ENCODE measurements at regions not wholly inside any gene's neighbourhood (a gene's known extent, or its start where the extent isn't known, plus 50 kb on each side); places are given as distances from the start of the nearest gene placed in this dataset.

DNA sequence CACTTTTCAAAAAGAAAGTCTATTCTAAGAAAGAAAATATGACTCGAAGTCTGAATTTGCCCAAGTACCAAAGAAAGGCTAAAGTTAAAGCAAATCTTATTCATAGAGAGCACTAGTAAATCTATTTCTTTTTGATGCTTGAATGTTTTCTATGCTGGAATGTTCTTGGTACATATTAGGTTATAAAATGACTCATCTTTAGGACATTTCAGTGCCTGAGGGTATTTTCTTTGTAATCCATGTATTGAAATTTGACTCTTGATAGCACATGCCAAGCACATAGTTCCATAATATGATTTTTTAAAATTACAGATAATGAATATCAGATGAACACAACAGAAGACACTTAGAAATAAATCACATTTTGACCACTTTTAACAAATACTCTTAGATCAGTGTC lies 232.8 kb downstream of the TRIML1 start:
- TF ChIP-seq, protein P1, sequence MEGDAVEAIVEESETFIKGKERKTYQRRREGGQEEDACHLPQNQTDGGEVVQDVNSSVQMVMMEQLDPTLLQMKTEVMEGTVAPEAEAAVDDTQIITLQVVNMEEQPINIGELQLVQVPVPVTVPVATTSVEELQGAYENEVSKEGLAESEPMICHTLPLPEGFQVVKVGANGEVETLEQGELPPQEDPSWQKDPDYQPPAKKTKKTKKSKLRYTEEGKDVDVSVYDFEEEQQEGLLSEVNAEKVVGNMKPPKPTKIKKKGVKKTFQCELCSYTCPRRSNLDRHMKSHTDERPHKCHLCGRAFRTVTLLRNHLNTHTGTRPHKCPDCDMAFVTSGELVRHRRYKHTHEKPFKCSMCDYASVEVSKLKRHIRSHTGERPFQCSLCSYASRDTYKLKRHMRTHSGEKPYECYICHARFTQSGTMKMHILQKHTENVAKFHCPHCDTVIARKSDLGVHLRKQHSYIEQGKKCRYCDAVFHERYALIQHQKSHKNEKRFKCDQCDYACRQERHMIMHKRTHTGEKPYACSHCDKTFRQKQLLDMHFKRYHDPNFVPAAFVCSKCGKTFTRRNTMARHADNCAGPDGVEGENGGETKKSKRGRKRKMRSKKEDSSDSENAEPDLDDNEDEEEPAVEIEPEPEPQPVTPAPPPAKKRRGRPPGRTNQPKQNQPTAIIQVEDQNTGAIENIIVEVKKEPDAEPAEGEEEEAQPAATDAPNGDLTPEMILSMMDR (IDR thresholded peaks at IDR 0.05) = no peak
- Mint-ChIP-seq H3K36me3 (ENCODE audit: low read depth) (no peaks in the 10 kb centered on the region), H3K27me3 (no peaks in the 10 kb centered on the region), H3K4me3 (no peak overlapping the region), H3K4me1 (ENCODE audit: low read depth) (no peaks in the 10 kb centered on the region), H3K27ac (no peak overlapping the region), H3K9me3 (peaks cover 25% of the 10 kb centered on the region)
- H3K4me3 ChIP-seq (ENCODE audit: low read length) = no peak overlapping the region
- ChIA-PET CTCF (no interaction called here), POLR2A (no interaction called here)
- peaks cover 8 to 21% of the 10 kb centered on the region in 2 experiments for H3K9me3 ChIP-seq (ENCODE audit: control insufficient read depth in 1 of 2, insufficient read depth in 1 of 2, low read length in 2 of 2)
- no peaks in the 10 kb centered on the region for H3K36me3 ChIP-seq (ENCODE audit: insufficient read depth, low read length)
- no peaks in the 10 kb centered on the region for H3K4me1 ChIP-seq (ENCODE audit: insufficient read depth, low read length)
- DNase-seq (no peak), ATAC-seq (ENCODE audit: poor library complexity) (no peak)
- H3K27ac ChIP-seq (ENCODE audit: low read depth in 1 of 2, low read length in 2 of 2) = no peak overlapping the region
- intact Hi-C loops (cut with DNase I, micrococcal nuclease) = no loop called here
- H3K27me3 ChIP-seq (ENCODE audit: control insufficient read depth in 1 of 2, insufficient read depth in 2 of 2, low read length in 2 of 2) = no peaks in the 10 kb centered on the region

DNA sequence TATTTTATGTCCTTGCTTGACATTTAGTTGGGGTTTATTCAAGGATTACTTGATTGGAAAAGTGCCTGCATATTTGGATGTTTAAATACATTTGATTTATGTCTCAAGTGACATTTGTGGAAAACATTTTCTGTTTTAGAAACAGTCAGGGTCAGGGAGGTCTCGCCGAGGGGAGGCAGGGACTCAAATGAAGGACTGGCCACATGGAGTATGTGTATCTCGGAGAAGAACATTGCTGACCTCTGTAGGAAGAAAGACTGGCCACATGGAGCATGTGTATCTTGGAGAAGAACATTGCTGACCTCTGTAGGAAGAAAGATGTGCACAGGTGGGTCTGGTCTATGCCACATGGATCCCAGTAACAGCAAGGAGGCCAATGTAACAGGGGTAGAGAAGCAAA lies 233.6 kb downstream of the TRIML1 start:
- no peaks in the 10 kb centered on the region for H3K36me3 Mint-ChIP-seq (ENCODE audit: low read depth)
- CTCF ChIA-PET = no interaction called here
- no peak overlapping the region for H3K4me3 Mint-ChIP-seq
- TF ChIP-seq, protein P1 (IDR thresholded peaks at IDR 0.05) = no peak
- no peak overlapping the region for H3K27ac Mint-ChIP-seq
- no peaks in the 10 kb centered on the region for H3K36me3 ChIP-seq (ENCODE audit: insufficient read depth, low read length)
- POLR2A ChIA-PET = no interaction called here
- DNase-seq = no peak
- no peaks in the 10 kb centered on the region for H3K27me3 Mint-ChIP-seq
- peaks cover 23% of the 10 kb centered on the region for H3K9me3 Mint-ChIP-seq
- no peak overlapping the region for H3K27ac ChIP-seq (ENCODE audit: low read depth in 1 of 2, low read length in 2 of 2)
- no peak for ATAC-seq (ENCODE audit: poor library complexity)
- intact Hi-C loops (cut with DNase I, micrococcal nuclease) = no loop called here
- H3K4me1 Mint-ChIP-seq (ENCODE audit: low read depth) = no peaks in the 10 kb centered on the region
- H3K4me1 ChIP-seq (ENCODE audit: insufficient read depth, low read length) = no peaks in the 10 kb centered on the region
- H3K27me3 ChIP-seq (ENCODE audit: control insufficient read depth in 1 of 2, insufficient read depth in 2 of 2, low read length in 2 of 2) = no peaks in the 10 kb centered on the region
- peaks cover 8 to 22% of the 10 kb centered on the region in 2 experiments for H3K9me3 ChIP-seq (ENCODE audit: control insufficient read depth in 1 of 2, insufficient read depth in 1 of 2, low read length in 2 of 2)
- no peak overlapping the region for H3K4me3 ChIP-seq (ENCODE audit: low read length)

DNA sequence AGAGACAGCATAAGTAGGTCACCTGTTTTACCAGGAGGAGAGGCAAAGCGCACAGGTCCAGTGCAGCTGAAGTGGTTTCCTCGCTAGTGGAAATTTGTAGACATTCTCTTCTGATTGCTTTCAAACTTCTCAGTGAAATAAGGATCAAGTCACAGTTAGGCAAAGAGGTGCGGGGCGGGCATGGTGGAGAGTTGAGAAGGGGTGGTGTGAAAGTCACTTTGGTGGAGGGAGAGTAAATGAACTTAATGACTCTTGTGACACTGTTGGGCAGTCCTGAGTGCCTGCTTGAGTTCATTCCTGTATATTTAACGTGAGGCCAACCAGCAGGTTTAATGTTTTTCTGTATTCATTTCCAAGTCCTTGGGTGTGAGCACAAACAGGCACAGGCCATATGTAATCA lies 235.6 kb downstream of the TRIML1 start:
- Mint-ChIP-seq H3K27ac (no peak overlapping the region), H3K4me1 (ENCODE audit: low read depth) (no peaks in the 10 kb centered on the region), H3K27me3 (no peaks in the 10 kb centered on the region), H3K36me3 (ENCODE audit: low read depth) (no peaks in the 10 kb centered on the region), H3K9me3 (peaks cover 25% of the 10 kb centered on the region), H3K4me3 (no peak overlapping the region)
- DNase-seq = no peak
- TF ChIP-seq, protein P1 (IDR thresholded peaks at IDR 0.05) = no peak
- no peaks in the 10 kb centered on the region for H3K27me3 ChIP-seq (ENCODE audit: control insufficient read depth in 1 of 2, insufficient read depth in 2 of 2, low read length in 2 of 2)
- no peaks in the 10 kb centered on the region for H3K4me1 ChIP-seq (ENCODE audit: insufficient read depth, low read length)
- H3K9me3 ChIP-seq (ENCODE audit: control insufficient read depth in 1 of 2, insufficient read depth in 1 of 2, low read length in 2 of 2) = peaks cover 8 to 27% of the 10 kb centered on the region in 2 experiments
- ATAC-seq (ENCODE audit: poor library complexity) = no peak
- H3K36me3 ChIP-seq (ENCODE audit: insufficient read depth, low read length) = no peaks in the 10 kb centered on the region
- ChIA-PET CTCF (no interaction called here), POLR2A (no interaction called here)
- intact Hi-C loops (cut with DNase I, micrococcal nuclease) = no loop called here
- H3K4me3 ChIP-seq (ENCODE audit: low read length) = no peak overlapping the region
- no peak overlapping the region for H3K27ac ChIP-seq (ENCODE audit: low read depth in 1 of 2, low read length in 2 of 2)

All from CD4-positive, alpha-beta T cell (primary cell).